ENCODE measurements at regions not wholly inside any gene's neighbourhood (a gene's known extent, or its start where the extent isn't known, plus 50 kb on each side); places are given as distances from the start of the nearest gene placed in this dataset.

- H3K4me3 ChIP-seq, result no peak overlapping the region
- no peaks in the 10 kb centered on the region for H3K27me3 ChIP-seq
- DNase-seq (ENCODE audit: extremely low spot score in 2 of 2), result no peak
- H3K9me3 ChIP-seq, result no peaks in the 10 kb centered on the region
- no peak for TF ChIP-seq POLR2AphosphoS5 (IDR thresholded peaks at IDR 0.05; ENCODE audit: insufficient read depth in 1 of 2, low read depth in 1 of 2)
- TF ChIP-seq CTCF (IDR thresholded peaks at IDR 0.05), result no peak
- no peak for TF ChIP-seq POLR2A (IDR thresholded peaks at IDR 0.05)
- H3K4me1 ChIP-seq, result no peaks in the 10 kb centered on the region
- H3K36me3 ChIP-seq, result no peaks in the 10 kb centered on the region
- no peak overlapping the region for H3K27ac ChIP-seq
- intact Hi-C loops (cut with DNase I), result no loop called here
Observed at GRCh38 chr14:39974036-39974435, 541.8 kb upstream of the FBXO33 start.

DNA sequence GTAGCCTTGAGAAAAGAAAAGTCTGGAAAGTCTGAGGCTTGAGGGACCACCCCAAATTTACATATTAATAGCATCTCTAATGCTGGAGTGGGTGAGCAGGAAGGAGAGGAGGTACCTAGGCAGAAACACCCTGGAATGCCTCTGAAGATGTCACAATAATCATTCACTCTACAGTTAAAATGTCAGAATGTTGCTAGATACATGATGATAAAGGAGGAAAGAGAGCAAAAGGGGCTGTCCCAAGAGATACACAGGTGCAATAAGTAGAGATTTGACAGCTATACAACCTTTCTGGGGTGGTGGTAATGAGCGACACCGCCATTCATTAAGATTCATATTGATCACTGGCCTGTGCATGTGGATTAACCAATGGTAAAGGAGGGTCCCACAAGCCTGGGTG is 540.5 kb upstream of the FBXO33 start:
- no peak overlapping the region for H3K4me3 ChIP-seq
- intact Hi-C loops (cut with DNase I), result no loop called here

GRCh38 chr14:39967885-39968284 is 535.7 kb upstream of the FBXO33 start:
- intact Hi-C loops (cut with DNase I), result no loop called here
- Histone ChIP-seq H3K36me3 (no peaks in the 10 kb centered on the region), H3K27me3 (no peaks in the 10 kb centered on the region)

More for the DNA sequence above, 540.5 kb upstream of the FBXO33 start:
- no peak for TF ChIP-seq POLR2AphosphoS5 (IDR thresholded peaks at IDR 0.05; ENCODE audit: insufficient read depth in 1 of 2, low read depth in 1 of 2)
- no peak for TF ChIP-seq CTCF (IDR thresholded peaks at IDR 0.05)
- TF ChIP-seq POLR2A (IDR thresholded peaks at IDR 0.05), result no peak
- no peaks in the 10 kb centered on the region for H3K27me3 ChIP-seq
- DNase-seq (ENCODE audit: extremely low spot score in 2 of 2), result no peak
- H3K36me3 ChIP-seq, result no peaks in the 10 kb centered on the region
- no peaks in the 10 kb centered on the region for H3K9me3 ChIP-seq
- H3K4me1 ChIP-seq, result no peaks in the 10 kb centered on the region
- H3K27ac ChIP-seq, result no peak overlapping the region

GRCh38 chr14:39957987-39958386 is 525.8 kb upstream of the FBXO33 start:
- no peaks in the 10 kb centered on the region for H3K27me3 ChIP-seq
- no peak overlapping the region for H3K27ac ChIP-seq
- DNase-seq (ENCODE audit: extremely low spot score in 2 of 2), result no peak
- H3K4me1 ChIP-seq, result no peaks in the 10 kb centered on the region
- intact Hi-C loops (cut with DNase I), result no loop called here
- no peaks in the 10 kb centered on the region for H3K36me3 ChIP-seq
- no peak overlapping the region for H3K4me3 ChIP-seq
- no peaks in the 10 kb centered on the region for H3K9me3 ChIP-seq
- TF ChIP-seq CTCF (IDR thresholded peaks at IDR 0.05) (no peak), POLR2AphosphoS5 (IDR thresholded peaks at IDR 0.05; ENCODE audit: insufficient read depth in 1 of 2, low read depth in 1 of 2) (no peak), POLR2A (IDR thresholded peaks at IDR 0.05) (no peak)

More at GRCh38 chr14:39967885-39968284, 535.7 kb upstream of the FBXO33 start:
- Histone ChIP-seq H3K27ac (no peak overlapping the region), H3K4me1 (no peaks in the 10 kb centered on the region), H3K4me3 (no peak overlapping the region), H3K9me3 (no peaks in the 10 kb centered on the region)
- DNase-seq (ENCODE audit: extremely low spot score in 2 of 2), result no peak
- TF ChIP-seq POLR2AphosphoS5 (IDR thresholded peaks at IDR 0.05; ENCODE audit: insufficient read depth in 1 of 2, low read depth in 1 of 2) (no peak), CTCF (IDR thresholded peaks at IDR 0.05) (no peak), POLR2A (IDR thresholded peaks at IDR 0.05) (no peak)

- TF ChIP-seq CTCF (IDR thresholded peaks at IDR 0.05) (no peak), POLR2A (IDR thresholded peaks at IDR 0.05) (no peak), POLR2AphosphoS5 (IDR thresholded peaks at IDR 0.05; ENCODE audit: insufficient read depth in 1 of 2, low read depth in 1 of 2) (no peak)
- no peaks in the 10 kb centered on the region for H3K4me1 ChIP-seq
- no peak overlapping the region for H3K4me3 ChIP-seq
- no peaks in the 10 kb centered on the region for H3K9me3 ChIP-seq
- no peaks in the 10 kb centered on the region for H3K36me3 ChIP-seq
- H3K27me3 ChIP-seq, result no peaks in the 10 kb centered on the region
- no peak for DNase-seq (ENCODE audit: extremely low spot score in 2 of 2)
- H3K27ac ChIP-seq, result no peak overlapping the region
- intact Hi-C loops (cut with DNase I), result no loop called here
Observed at GRCh38 chr14:39957290-39957689, 525.1 kb upstream of the FBXO33 start.
